GM12872 (cell line): ENCODE measurements at regions not wholly inside any gene's neighbourhood (a gene's known extent, or its start where the extent isn't known, plus 50 kb on each side); places are given as distances from the start of the nearest gene placed in this dataset.

Experiments used
- CTCF ChIP-seq: IDR thresholded peaks from 3 replicates; pipeline ENCODE4 v1.5.1; 2011; ENCODE audit warnings: low read depth, mild to moderate bottlenecking, low read length, moderate library complexity; ENCODE audit not compliant: insufficient read depth

GRCh38 chr7:52253953-52254352 lies 781.5 kb upstream of the POM121L12 start:
- TF ChIP-seq CTCF, result no peak

GRCh38 chr7:52249741-52250140 lies 785.7 kb upstream of the POM121L12 start:
- TF ChIP-seq CTCF, result no peak

GRCh38 chr7:52247518-52247917 lies 787.9 kb upstream of the POM121L12 start:
- no peak for TF ChIP-seq CTCF

GRCh38 chr7:52243685-52244084 lies 791.7 kb upstream of the POM121L12 start:
- TF ChIP-seq CTCF, result no peak

- no peak for TF ChIP-seq CTCF
Observed at GRCh38 chr7:52233248-52233647, 802.2 kb upstream of the POM121L12 start.

GRCh38 chr7:52211930-52212329 lies 823.5 kb upstream of the POM121L12 start:
- no peak for TF ChIP-seq CTCF

- TF ChIP-seq CTCF, result no peak
Observed at GRCh38 chr7:52209614-52210013, 825.8 kb upstream of the POM121L12 start.

GRCh38 chr7:52197221-52197620 lies 838.2 kb upstream of the POM121L12 start:
- TF ChIP-seq CTCF, result no peak
